GM12891 (cell line): ENCODE measurements at regions not wholly inside any gene's neighbourhood (a gene's known extent, or its start where the extent isn't known, plus 50 kb on each side); places are given as distances from the start of the nearest gene placed in this dataset.

Experiments used
- DNase-seq: peaks from one replicate; pipeline ENCODE4 v3.0.0; 2011; ENCODE audit warnings: low spot score; ENCODE audit not compliant: insufficient read length
- FAIRE-seq: peaks from 2 replicates; lab custom pipeline; 2011; peaks lifted over from hg19 to GRCh38; lab: Jason Lieb, UNC
- PAX5 ChIP-seq: IDR thresholded peaks from 2 replicates; pipeline ENCODE4 v1.6.1; 2011; ENCODE audit warnings: low read length, moderate library complexity, mild to moderate bottlenecking; ENCODE audit not compliant: insufficient read depth, severe bottlenecking
- POLR2A ChIP-seq: IDR thresholded peaks from 2 replicates; pipeline ENCODE4 v1.6.1; 2011; ENCODE audit warnings: low read depth, low read length, control low read depth
- POLR2AphosphoS5 ChIP-seq: IDR thresholded peaks from 2 replicates; pipeline ENCODE4 v1.6.1; 2011; ENCODE audit warnings: low read depth, low read length, control low read depth
- POU2F2 ChIP-seq: IDR thresholded peaks from 2 replicates; pipeline ENCODE4 v1.6.1; 2011; ENCODE audit warnings: low read depth, mild to moderate bottlenecking, control low read depth, low read length, moderate library complexity
- SPI1 ChIP-seq: IDR thresholded peaks from 2 replicates; pipeline ENCODE4 v1.6.1; 2011; ENCODE audit warnings: low read depth, low read length, control low read depth
- TAF1 ChIP-seq: IDR thresholded peaks from 2 replicates; pipeline ENCODE4 v1.6.1; 2011; ENCODE audit warnings: low read depth, low read length, control low read depth

DNA sequence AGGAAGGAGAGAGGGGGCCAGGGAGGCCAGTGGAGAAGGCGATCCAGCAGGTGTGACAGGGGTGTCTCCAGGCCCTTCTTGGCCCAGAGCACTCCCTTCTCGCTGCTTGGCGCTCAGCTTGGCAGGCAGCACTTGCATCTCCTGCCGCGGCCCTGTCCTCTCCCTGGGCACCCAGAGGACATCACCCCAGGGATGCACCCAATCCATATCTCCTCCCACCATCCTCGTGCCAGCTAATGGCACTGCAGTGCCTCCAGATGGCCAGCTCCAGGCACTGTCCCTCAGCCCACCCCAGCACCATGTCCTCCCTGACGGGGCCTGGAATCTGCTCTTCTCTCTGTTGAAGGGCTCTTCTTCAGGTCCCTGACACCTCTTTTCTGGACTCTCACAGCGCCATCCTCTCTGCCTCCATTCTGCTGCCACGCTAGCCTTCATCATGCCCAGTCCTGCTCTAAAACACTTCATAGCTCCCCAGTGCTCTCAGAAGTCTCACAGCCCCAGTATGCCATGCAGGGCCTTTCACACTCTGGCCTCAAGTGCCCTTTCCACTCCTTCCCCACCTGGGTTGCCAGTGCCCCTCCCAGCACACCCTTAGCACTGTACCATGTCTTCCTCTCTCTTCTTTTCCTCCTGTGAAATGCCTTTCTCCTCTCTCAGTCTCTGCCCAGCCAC, 106.8 kb upstream of the SLC6A11 start:
- FAIRE-seq (no peak), DNase-seq (no peak)
- TF ChIP-seq POLR2A (no peak), TAF1 (no peak), PAX5 (no peak), SPI1 (no peak), POU2F2 (no peak), POLR2AphosphoS5 (no peak)

DNA sequence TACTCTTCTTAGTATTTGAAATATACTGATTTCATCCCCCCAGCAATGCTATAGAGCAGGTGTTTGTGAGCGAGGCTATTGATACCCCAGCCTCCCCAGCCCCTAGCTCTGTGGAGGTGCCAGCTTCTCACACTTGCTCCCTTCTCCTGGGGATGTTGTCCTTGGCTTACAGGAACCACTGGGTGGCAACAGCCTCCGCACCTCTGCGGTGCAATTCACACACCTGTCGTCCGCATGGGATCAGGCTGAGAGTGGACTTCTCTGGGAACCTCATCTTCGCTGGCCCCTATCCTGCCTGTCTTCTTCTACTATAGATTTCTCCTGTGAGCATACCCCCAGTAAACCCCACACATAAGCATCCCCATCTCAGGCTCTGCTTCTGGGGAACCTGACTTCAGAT, 103.9 kb upstream of the SLC6A11 start:
- no peak for TF ChIP-seq PAX5
- no peak for TF ChIP-seq POU2F2
- TF ChIP-seq POLR2AphosphoS5 = no peak
- no peak for TF ChIP-seq TAF1
- no peak for TF ChIP-seq SPI1
- TF ChIP-seq POLR2A = no peak
- DNase-seq = no peak
- FAIRE-seq = no peak

DNA sequence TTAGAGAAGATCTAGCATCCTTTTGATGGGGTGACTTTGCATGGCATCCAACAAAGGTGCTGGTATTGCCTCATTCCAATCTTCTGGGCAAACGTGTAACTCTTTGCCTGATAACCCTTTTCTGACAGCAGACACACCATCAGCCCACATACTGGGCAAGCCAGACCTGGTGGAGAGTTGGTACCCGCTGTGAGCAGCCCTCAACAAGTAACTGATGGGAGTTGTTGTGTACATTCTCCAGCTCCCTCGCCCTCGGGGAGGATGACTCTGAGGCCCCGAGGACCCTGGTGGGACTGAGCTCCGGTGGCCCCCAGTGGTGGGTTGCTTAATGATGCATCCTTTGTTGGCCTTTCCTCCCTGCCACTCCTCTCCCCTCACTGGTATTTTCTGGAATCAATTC, 102.4 kb upstream of the SLC6A11 start:
- no peak for DNase-seq
- FAIRE-seq = no peak
- TF ChIP-seq POLR2AphosphoS5 (no peak), PAX5 (no peak), SPI1 (no peak), POU2F2 (no peak), POLR2A (no peak), TAF1 (no peak)

DNA sequence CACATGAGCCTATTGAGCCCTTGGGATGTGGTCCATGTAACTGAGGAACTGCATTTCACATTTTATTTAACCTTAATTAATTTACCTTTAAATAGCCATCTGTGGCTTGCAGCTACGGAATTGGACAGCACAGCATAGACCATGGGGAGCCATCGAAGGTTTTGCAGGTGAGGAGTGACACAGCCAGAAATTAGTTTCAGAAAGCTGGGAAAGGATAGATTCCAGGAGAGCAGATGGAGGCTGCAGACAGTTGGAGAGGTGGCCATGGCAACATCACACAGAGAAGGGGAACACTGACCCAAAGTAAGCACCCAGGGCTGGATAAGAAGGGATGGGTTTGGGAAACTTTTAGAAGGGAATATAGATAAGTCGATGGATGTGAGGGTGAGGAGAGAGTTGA, 100.1 kb upstream of the SLC6A11 start:
- TF ChIP-seq SPI1 = no peak
- TF ChIP-seq PAX5 = no peak
- FAIRE-seq = no peak

DNA sequence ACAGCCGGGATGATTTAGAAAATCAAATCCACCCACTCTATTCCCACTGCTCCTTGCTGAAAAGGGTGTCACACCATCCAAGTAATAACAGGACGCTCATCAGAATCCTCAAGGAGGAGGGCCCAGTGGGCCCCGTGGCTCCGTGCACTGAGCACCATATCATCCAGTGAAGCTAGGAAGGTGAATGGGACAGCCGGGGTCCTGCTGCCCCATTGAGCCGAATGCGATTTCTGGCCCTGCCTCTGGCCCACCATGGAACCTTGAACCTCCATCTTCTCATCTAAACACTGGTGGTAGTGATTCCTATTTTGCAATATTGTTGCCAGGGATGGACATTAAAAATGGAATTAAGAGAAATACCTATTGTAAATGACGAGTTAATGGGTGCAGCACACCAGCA, 99.1 kb upstream of the SLC6A11 start:
- no peak for FAIRE-seq
- DNase-seq = no peak
- TF ChIP-seq POLR2A (no peak), SPI1 (no peak), POU2F2 (no peak), POLR2AphosphoS5 (no peak), PAX5 (no peak), TAF1 (no peak)

More for the DNA sequence above, 100.1 kb upstream of the SLC6A11 start:
- DNase-seq = no peak

DNA sequence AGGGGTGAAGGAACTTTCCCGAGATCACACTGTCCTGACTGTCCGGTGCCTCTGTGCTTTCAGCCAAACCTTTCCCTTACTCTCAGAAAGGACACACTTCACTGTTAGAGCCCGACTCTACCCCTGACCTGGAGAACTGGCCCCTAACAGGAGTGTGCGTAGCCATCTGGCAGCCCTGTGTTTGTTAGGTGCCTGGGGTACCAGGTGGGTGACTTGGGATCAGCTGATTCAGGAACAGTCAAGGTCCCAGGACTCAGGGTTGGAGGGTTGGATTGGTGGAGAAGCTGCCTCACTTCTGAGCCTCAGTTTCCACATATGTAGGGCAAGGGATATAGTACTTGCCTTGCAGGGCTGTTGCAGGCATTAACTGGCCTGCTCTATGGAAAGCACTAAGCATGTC, 98.3 kb upstream of the SLC6A11 start:
- DNase-seq = no peak
- no peak for TF ChIP-seq TAF1
- TF ChIP-seq SPI1 = no peak
- no peak for TF ChIP-seq PAX5
- no peak for TF ChIP-seq POLR2A
- no peak for TF ChIP-seq POLR2AphosphoS5
- no peak for TF ChIP-seq POU2F2
- no peak for FAIRE-seq

DNA sequence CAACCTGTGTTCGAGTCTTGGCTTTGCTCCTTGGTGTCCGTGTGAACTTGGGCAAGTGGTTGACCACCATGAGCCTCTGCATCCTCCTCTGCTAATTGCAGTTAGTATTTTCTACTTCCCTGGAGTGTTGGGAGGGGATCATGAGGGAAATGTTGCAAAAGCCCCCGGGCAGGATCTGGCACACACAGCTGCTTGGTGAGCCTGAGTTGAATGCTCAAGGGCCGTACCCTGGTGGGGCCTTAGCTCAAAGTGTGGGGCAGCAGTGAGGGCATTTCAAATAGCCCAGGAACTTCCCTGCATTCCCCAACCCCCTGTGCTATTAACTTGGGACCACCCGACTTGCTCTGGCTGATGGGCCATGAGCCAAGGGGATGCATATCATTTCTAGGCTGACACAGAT, 94.9 kb upstream of the SLC6A11 start:
- no peak for DNase-seq
- FAIRE-seq = no peak
- TF ChIP-seq PAX5 (no peak), TAF1 (no peak), SPI1 (no peak), POU2F2 (no peak), POLR2AphosphoS5 (no peak), POLR2A (no peak)

DNA sequence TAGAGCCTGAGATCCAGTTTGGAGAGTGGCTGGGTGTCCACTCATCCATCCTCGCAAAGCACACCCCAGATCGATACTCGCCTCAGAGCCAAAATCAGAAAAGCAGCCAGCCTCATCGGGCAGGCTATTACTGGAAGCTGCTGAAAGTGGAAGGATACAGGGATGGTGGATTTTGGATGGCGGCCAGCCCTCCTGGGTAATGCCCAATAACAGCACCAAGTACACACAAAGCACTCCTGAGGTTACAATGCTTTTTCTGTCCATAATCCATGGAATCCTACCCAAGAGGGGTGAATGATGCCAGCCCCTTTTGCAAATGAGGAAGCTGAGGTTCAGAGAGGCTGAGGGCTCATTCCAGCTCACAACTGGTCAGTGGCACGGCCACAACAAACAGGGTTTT, 93.1 kb upstream of the SLC6A11 start:
- TF ChIP-seq POLR2AphosphoS5 (no peak), SPI1 (no peak), PAX5 (no peak), POLR2A (no peak), TAF1 (no peak), POU2F2 (no peak)
- no peak for DNase-seq
- FAIRE-seq = no peak

DNA sequence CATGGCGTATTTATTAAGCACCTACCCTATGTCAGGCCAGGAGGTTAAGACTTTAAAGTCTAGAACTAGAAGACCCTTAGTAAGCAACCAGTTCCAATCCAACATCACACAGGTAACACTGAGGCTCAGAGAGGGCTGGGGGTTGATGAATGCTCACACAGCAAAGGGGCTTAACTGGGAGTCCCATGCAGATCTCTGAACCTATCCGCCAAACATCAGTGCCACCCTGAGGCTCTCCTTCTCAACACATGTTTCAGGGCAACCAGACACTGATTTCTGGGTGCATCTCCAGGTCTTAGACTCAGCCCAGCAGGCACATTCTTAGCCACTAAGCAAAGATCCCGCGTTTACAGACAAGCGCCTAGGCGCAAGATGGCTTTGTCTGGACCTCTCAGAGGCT, 92.0 kb upstream of the SLC6A11 start:
- TF ChIP-seq POU2F2 = no peak
- no peak for TF ChIP-seq POLR2A
- TF ChIP-seq TAF1 = no peak
- no peak for TF ChIP-seq PAX5
- TF ChIP-seq POLR2AphosphoS5 = no peak
- no peak for TF ChIP-seq SPI1
- FAIRE-seq = no peak
- DNase-seq = no peak

DNA sequence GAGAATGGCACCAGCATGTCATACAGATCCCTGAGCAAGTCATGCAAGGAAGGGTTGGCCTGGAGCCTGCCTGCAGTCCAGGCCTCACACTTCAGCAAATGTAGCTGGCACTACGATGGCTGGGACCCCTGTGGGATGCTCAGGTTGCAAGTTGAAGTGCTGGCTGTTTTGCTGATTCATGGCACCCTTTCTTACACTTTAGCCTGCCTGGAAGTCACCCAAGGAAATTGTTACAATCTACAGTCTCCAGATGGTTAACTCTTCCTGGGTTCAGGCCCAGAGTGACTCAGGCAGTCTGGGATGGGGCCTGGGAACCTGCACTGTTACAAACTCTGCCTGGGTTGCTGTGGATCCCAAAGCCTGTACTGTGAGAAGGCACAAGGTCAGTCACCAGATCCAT, 91.0 kb upstream of the SLC6A11 start:
- TF ChIP-seq SPI1 (no peak), POLR2AphosphoS5 (no peak), PAX5 (no peak), POU2F2 (no peak), TAF1 (no peak), POLR2A (no peak)
- DNase-seq = no peak
- FAIRE-seq = no peak
